Cardiac septum (tissue), 1 donor: ENCODE measurements at regions not wholly inside any gene's neighbourhood (a gene's known extent, or its start where the extent isn't known, plus 50 kb on each side); places are given as distances from the start of the nearest gene placed in this dataset.

ENCODE experiments used
- DNase-seq: peaks from one replicate; pipeline ENCODE4 v3.0.0-alpha.2; 2020; ENCODE audit warnings: low spot score
- intact Hi-C: fragments of 100-400 bp; cut with DNase I; formaldehyde crosslinking; loops from one replicate; pipeline ENCODE4 v1.14.0; 2022
- donor health status: DM: no; HTN: no; CAD: no.

- DNase-seq, result no peak
- intact Hi-C loops, result no loop called here
These were observed 99.1 kb downstream of the HRH4 start for GRCh38 chr18:24559526-24559925.

GRCh38 chr18:24560511-24560981 is 100.1 kb downstream of the HRH4 start:
- DNase-seq, result no peak
- intact Hi-C loops, result no loop called here

GRCh38 chr18:24561369-24561965 is 101.0 kb downstream of the HRH4 start:
- DNase-seq, result no peak
- intact Hi-C loops, result no loop called here

GRCh38 chr18:24567199-24567598 is 106.8 kb downstream of the HRH4 start:
- intact Hi-C loops, result no loop called here
- DNase-seq, result no peak

GRCh38 chr18:24570716-24571115 is 110.3 kb downstream of the HRH4 start:
- intact Hi-C loops, result no loop called here

GRCh38 chr18:24582771-24583170 is 122.3 kb downstream of the HRH4 start:
- intact Hi-C loops, result no loop called here
- DNase-seq, result no peak

More at GRCh38 chr18:24570716-24571115, 110.3 kb downstream of the HRH4 start:
- DNase-seq, result no peak

- DNase-seq, result no peak
- intact Hi-C loops, result no loop called here
These were observed 123.8 kb downstream of the HRH4 start for GRCh38 chr18:24584205-24584604.

GRCh38 chr18:24584813-24585212 is 124.4 kb downstream of the HRH4 start:
- DNase-seq, result no peak
- intact Hi-C loops, result no loop called here

- intact Hi-C loops, result no loop called here
- DNase-seq, result no peak
These were observed 125.6 kb downstream of the HRH4 start for GRCh38 chr18:24585996-24586566.

GRCh38 chr18:24586662-24587360 is 126.4 kb downstream of the HRH4 start:
- intact Hi-C loops, result no loop called here
- DNase-seq, result no peak

GRCh38 chr18:24588440-24588839 is 128.0 kb downstream of the HRH4 start:
- intact Hi-C loops, result no loop called here
- DNase-seq, result no peak

GRCh38 chr18:24590946-24591345 is 130.5 kb downstream of the HRH4 start:
- intact Hi-C loops, result no loop called here
- no peak for DNase-seq

- no peak for DNase-seq
- intact Hi-C loops, result no loop called here
These were observed 133.0 kb downstream of the HRH4 start for GRCh38 chr18:24593401-24593800.

- DNase-seq, result no peak
- intact Hi-C loops, result no loop called here
These were observed 133.4 kb downstream of the HRH4 start for GRCh38 chr18:24593886-24594285.

- no peak for DNase-seq
- intact Hi-C loops, result no loop called here
These were observed 135.2 kb downstream of the HRH4 start for GRCh38 chr18:24595561-24596031.

- intact Hi-C loops, result loop anchor here (2.0 kb wide), 1 partner anchor 127 kb away; no protein-coding TSS in a partner anchor
- DNase-seq, result no peak
These were observed 139.7 kb downstream of the HRH4 start for GRCh38 chr18:24600076-24600654.

- intact Hi-C loops, result loop anchor here (2.0 kb wide), 1 partner anchor 125 kb away; no protein-coding TSS in a partner anchor
These were observed 141.1 kb downstream of the HRH4 start for GRCh38 chr18:24601585-24601984.

GRCh38 chr18:24602201-24602600 is 141.8 kb downstream of the HRH4 start:
- intact Hi-C loops, result no loop called here

More at GRCh38 chr18:24601585-24601984, 141.1 kb downstream of the HRH4 start:
- no peak for DNase-seq

GRCh38 chr18:24603151-24603550 is 142.7 kb downstream of the HRH4 start:
- no peak for DNase-seq
- intact Hi-C loops, result no loop called here

More at GRCh38 chr18:24602201-24602600, 141.8 kb downstream of the HRH4 start:
- DNase-seq, result no peak

GRCh38 chr18:24605444-24605843 is 145.0 kb downstream of the HRH4 start:
- DNase-seq, result no peak
- intact Hi-C loops, result no loop called here
